PFSK-1 (cell line): ENCODE measurements at regions not wholly inside any gene's neighbourhood (a gene's known extent, or its start where the extent isn't known, plus 50 kb on each side); places are given as distances from the start of the nearest gene placed in this dataset.

ENCODE experiments used
- FOXP2 ChIP-seq: optimal IDR thresholded peaks from 2 replicates; pipeline ENCODE3; 2011; ENCODE audit warnings: borderline replicate concordance, control low read depth, inconsistent platforms; ENCODE audit not compliant: insufficient read depth; ENCODE audit errors: extremely low read length, extremely low read depth
- POLR2AphosphoS5 ChIP-seq: IDR thresholded peaks from 2 replicates; pipeline ENCODE4 v1.6.1; 2012; ENCODE audit warnings: low read depth, mild to moderate bottlenecking, control low read depth, low read length, moderate library complexity
- REST ChIP-seq, 2 experiments: IDR thresholded peaks; 2 replicates each; pipeline versions ENCODE4 v1.6.1 to v1.8.0; 2011 to 2012; ENCODE audit warnings: low read depth in 2 of 2, low read length in 2 of 2, control low read depth in 1 of 2, inconsistent platforms in 1 of 2, mild to moderate bottlenecking in 1 of 2, moderate library complexity in 1 of 2; ENCODE audit not compliant: insufficient read depth in 1 of 2
- SIN3A ChIP-seq: IDR thresholded peaks from 2 replicates; pipeline ENCODE4 v1.6.1; 2012; ENCODE audit warnings: mild to moderate bottlenecking, low read length, moderate library complexity, borderline replicate concordance; ENCODE audit not compliant: insufficient read depth
- TAF1 ChIP-seq: IDR thresholded peaks from 2 replicates; pipeline ENCODE4 v1.6.1; 2012; ENCODE audit warnings: low read length, control low read depth, borderline replicate concordance; ENCODE audit not compliant: insufficient read depth

GRCh38 chr4:79074040-79074439 lies 134.8 kb upstream of the PAQR3 start:
- TF ChIP-seq FOXP2 (no peak), REST (IDR thresholded peaks at IDR 0.05; ENCODE audit: insufficient read depth in 1 of 2, low read depth in 2 of 2, low read length in 2 of 2) (no peak), POLR2AphosphoS5 (no peak), TAF1 (no peak), SIN3A (no peak)

GRCh38 chr4:79073471-79073870 lies 134.2 kb upstream of the PAQR3 start:
- no peak for TF ChIP-seq TAF1
- no peak for TF ChIP-seq REST (IDR thresholded peaks at IDR 0.05; ENCODE audit: insufficient read depth in 1 of 2, low read depth in 2 of 2, low read length in 2 of 2)
- TF ChIP-seq SIN3A, result no peak
- TF ChIP-seq FOXP2, result no peak
- TF ChIP-seq POLR2AphosphoS5, result no peak

DNA sequence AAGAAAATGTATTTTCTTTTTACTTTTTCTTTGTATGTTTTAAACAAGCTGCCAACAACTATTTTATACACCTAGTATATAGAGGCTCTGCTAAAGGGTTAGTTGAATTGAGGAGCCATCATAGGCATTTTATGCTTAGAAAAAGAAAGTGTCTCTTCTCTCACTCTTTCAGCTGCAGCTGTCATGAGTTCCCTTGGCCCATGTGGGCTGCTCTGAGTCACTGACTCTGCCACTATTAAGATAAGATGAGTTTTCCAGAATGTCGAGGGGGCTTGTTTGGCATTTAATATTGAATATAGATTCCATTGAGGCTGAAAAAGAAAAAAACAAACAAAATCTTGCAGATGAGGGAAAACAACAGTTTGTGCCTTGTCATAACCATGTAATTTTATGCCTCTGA lies 126.0 kb upstream of the PAQR3 start:
- TF ChIP-seq REST (IDR thresholded peaks at IDR 0.05; ENCODE audit: insufficient read depth in 1 of 2, low read depth in 2 of 2, low read length in 2 of 2), result no peak
- TF ChIP-seq POLR2AphosphoS5, result no peak
- no peak for TF ChIP-seq TAF1
- no peak for TF ChIP-seq SIN3A
- TF ChIP-seq FOXP2, result no peak

DNA sequence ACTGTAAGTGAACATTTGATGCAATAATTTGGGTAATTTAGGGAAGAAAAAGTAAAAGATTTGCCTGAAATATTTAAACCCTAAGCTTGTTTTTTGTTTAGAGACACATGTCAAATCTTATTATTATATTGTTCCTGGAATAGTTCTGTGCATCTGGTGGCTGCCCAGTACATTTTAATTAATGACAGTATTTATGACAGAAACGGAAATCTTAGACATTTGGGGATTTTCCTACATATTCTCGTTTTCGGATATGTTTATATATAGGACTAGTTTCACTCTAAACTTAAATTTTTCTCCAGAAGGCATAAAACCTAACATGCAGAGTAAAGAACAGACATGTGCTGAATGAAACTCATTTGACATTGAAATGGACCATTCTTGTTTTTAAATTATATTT lies 125.6 kb upstream of the PAQR3 start:
- TF ChIP-seq TAF1 (no peak), SIN3A (no peak), POLR2AphosphoS5 (no peak), REST (IDR thresholded peaks at IDR 0.05; ENCODE audit: insufficient read depth in 1 of 2, low read depth in 2 of 2, low read length in 2 of 2) (no peak), FOXP2 (no peak)

DNA sequence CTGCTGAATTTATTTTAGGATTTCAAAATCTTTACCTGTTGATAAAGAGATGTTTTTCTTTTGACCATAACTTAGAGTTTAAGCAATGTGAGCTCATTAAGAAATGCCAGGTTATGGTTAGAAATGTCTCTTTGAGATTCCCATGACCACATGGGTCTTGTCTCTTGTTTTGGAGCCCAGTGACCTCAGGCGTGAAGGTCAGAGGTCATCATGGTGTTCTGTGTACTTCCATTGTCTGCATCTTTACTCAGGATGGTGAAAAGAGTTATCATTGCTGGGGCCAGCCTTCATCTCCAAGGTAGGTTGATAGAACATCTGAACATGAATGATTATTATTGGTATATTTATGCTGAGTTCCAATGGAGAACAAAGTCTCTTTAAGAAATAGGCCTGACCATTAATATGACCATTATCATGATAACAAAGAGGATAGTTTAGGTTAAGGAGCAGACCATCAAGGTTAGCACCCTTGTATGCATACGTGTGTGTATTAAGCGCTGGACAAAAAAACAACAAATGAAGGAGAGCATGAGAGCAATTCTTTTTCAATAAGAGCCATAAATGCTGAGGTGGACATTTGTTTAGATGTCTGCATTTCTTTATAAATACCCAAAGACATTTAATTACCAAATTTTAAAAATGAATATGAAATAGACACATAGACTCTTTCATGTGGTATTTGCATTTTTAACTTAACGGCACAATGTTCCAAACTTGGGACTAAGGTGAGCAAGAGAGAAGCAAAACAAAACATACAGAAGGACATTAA lies 120.6 kb upstream of the PAQR3 start:
- TF ChIP-seq FOXP2, result no peak
- no peak for TF ChIP-seq REST (IDR thresholded peaks at IDR 0.05; ENCODE audit: insufficient read depth in 1 of 2, low read depth in 2 of 2, low read length in 2 of 2)
- TF ChIP-seq POLR2AphosphoS5, result no peak
- no peak for TF ChIP-seq TAF1
- TF ChIP-seq SIN3A, result no peak
